ENCODE measurements at regions not wholly inside any gene's neighbourhood (a gene's known extent, or its start where the extent isn't known, plus 50 kb on each side); places are given as distances from the start of the nearest gene placed in this dataset.

DNA sequence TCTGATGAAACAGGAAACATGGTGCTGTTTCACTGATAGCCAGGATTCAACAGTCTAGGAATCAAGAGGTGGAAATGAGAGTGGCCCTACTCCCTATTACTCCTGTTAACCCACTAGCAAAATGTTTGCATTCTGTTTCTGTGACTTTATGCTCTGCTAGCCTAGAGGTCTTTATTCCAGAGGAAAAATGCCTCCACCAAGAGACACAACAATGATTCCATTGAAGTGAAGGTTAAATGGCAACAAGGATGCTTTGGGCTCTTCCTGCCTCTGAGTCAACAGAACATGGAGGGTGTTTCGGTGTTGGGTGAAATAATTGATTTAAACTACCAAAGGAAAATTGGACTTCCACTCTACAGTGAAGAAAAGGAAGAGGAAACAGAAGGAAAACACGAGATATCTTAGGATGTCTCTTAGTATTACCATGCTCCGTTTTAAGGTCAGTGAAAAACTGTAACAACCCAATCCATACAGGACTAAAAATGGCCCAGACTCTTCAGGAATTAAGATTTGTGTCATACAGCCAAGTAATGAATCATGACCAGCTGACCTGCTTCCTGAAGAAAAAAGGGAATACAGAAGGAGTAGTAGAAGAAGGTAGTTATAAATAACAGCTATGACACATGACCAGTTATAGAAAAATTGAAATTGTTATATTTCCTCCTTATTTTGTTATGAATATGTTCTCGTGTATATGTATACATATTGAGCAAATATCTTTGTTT, 1237.8 kb downstream of the NCAM2 start:
- no peak for ATAC-seq
- Mint-ChIP-seq H3K4me3 (no peak overlapping the region), H3K9me3 (peaks cover 15% of the 10 kb centered on the region), H3K4me1 (ENCODE audit: low read depth) (no peaks in the 10 kb centered on the region), H3K36me3 (ENCODE audit: insufficient read depth) (no peaks in the 10 kb centered on the region), H3K27me3 (ENCODE audit: low read depth) (no peaks in the 10 kb centered on the region)
- DNase-seq: no peak

DNA sequence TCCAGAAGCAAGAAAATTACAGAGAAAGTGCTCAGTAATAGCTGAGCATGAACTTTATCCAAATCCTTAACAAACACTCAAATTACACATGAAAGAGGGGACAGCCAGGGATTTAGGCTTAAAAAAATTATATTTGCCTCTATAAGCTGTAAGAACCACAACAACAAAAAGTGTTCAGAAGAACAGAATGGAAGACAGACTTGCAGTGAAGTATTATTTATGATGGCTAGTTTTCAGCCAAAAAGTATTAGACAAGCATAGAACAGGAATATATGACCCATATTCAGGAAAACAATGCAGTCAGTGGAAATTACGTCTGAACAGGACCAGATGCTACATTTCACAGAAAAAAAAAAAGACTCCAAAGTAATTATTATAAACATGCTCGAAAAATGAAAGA, 1246.3 kb downstream of the NCAM2 start:
- Mint-ChIP-seq H3K27me3 (ENCODE audit: low read depth) (no peaks in the 10 kb centered on the region), H3K36me3 (ENCODE audit: insufficient read depth) (no peaks in the 10 kb centered on the region), H3K9me3 (peaks cover 10% of the 10 kb centered on the region), H3K4me1 (ENCODE audit: low read depth) (no peaks in the 10 kb centered on the region), H3K4me3 (no peak overlapping the region)
- no peak for DNase-seq
- ATAC-seq: no peak

DNA sequence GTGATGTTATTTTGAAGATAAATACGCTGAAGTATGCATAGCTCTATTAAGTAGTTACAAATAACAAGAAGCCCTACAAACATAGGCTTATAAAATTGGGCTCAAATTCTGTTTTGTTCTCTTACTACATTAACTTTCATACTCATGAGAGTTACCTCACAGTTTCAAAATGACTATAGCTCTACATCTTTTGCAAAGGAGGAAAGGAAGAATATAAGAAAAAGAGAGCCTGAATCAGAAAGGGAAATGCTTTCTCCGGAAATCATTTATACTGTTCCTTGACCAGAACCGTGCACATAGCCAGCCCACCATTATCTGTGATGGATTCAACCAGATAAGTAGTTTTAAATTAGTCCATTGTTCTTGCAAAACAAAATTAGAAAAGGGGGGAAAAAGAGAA, 1252.1 kb downstream of the NCAM2 start:
- Mint-ChIP-seq H3K27me3 (ENCODE audit: low read depth) (no peaks in the 10 kb centered on the region), H3K36me3 (ENCODE audit: insufficient read depth) (no peaks in the 10 kb centered on the region), H3K9me3 (peaks cover 4% of the 10 kb centered on the region), H3K4me1 (ENCODE audit: low read depth) (no peaks in the 10 kb centered on the region), H3K4me3 (no peak overlapping the region)
- no peak for DNase-seq
- no peak for ATAC-seq

DNA sequence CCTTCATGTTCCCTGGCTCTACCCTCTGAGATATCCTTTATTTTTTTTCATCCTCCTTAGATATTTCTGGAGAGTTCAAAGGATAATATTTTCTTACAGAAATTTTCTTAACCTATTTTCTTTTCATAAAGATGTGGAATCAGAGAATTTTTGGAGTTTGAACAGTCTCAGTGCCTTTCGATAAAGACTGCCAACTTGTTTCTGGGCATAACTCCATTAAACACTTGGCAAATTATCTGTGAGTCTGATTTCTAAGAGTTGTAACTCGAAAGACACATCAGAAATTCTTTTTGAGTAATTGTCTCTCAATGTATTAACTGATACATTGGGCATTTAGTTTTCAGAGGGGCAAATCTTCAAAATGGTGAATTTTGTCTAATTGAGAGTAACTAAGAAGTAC, 1255.6 kb downstream of the NCAM2 start:
- Mint-ChIP-seq H3K4me3 (no peak overlapping the region), H3K27me3 (ENCODE audit: low read depth) (no peaks in the 10 kb centered on the region), H3K9me3 (peaks cover 4% of the 10 kb centered on the region), H3K4me1 (ENCODE audit: low read depth) (no peaks in the 10 kb centered on the region), H3K36me3 (ENCODE audit: insufficient read depth) (no peaks in the 10 kb centered on the region)
- no peak for DNase-seq
- no peak for ATAC-seq

DNA sequence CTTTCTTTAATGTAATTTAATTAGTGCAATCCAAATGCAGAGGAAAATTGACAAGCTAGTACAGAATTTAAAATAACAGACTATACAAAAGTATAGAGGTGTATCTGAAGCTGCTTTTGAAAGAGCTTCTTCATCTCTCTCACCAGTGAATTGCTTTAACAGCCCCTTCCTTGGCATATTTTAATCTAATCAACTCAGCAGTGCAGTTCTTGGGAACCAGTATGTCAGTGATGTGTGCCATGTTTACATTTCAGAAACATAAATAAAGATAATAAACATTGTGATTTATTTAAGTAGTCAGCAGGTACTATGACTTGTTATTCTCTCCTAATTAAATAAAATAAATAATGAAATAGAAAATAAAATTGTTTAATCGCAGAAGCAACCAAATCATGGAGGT, 1260.6 kb downstream of the NCAM2 start:
- no peak for DNase-seq
- no peak for ATAC-seq
- H3K36me3 Mint-ChIP-seq (ENCODE audit: insufficient read depth): no peaks in the 10 kb centered on the region
- H3K4me3 Mint-ChIP-seq: no peak overlapping the region
- H3K4me1 Mint-ChIP-seq (ENCODE audit: low read depth): no peaks in the 10 kb centered on the region
- H3K9me3 Mint-ChIP-seq: peaks cover 8% of the 10 kb centered on the region
- no peaks in the 10 kb centered on the region for H3K27me3 Mint-ChIP-seq (ENCODE audit: low read depth)

DNA sequence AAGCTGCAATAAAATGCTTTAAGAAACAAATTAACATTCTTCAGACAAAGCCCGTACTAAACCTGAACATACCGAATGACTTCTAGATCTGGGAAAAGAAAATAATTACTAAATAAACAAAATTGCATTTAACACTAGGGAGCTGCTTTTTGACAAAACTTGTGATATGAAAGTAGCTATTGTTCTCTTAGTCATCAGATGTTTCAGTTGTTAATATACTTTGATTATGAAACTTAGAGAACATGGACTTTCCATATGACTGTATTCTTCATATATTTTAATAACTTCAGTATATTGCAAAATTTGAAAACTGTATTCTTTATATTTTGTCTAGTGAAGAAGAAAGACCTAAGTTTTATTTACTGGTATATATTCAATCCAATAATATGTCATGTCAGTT, 1262.1 kb downstream of the NCAM2 start:
- Mint-ChIP-seq H3K9me3 (peaks cover 8% of the 10 kb centered on the region), H3K4me3 (no peak overlapping the region), H3K27me3 (ENCODE audit: low read depth) (no peaks in the 10 kb centered on the region), H3K4me1 (ENCODE audit: low read depth) (no peaks in the 10 kb centered on the region), H3K36me3 (ENCODE audit: insufficient read depth) (no peaks in the 10 kb centered on the region)
- no peak for DNase-seq
- ATAC-seq: no peak

DNA sequence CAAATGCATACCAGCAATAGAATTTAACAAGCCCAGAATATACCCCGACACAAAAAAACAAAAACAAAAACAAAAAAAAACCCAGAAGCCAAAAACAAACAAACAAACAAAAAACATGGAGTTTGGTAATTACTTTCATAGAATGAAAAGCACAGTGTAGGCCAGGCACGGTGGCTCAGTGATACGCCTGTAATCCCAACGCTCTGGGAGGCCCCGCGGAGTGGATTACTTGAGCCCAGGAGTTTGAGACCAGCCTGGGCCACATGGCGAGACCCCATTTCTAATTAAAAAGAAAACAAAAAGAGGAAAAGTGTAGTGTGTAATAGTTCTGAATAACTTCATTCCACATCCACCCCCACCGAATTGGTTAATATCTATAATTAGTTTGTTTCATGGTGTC, 1265.7 kb downstream of the NCAM2 start:
- no peaks in the 10 kb centered on the region for H3K36me3 Mint-ChIP-seq (ENCODE audit: insufficient read depth)
- ATAC-seq (no peak), DNase-seq (no peak)
- no peaks in the 10 kb centered on the region for H3K27me3 Mint-ChIP-seq (ENCODE audit: low read depth)
- no peak overlapping the region for H3K4me3 Mint-ChIP-seq
- peaks cover 16% of the 10 kb centered on the region for H3K9me3 Mint-ChIP-seq
- H3K4me1 Mint-ChIP-seq (ENCODE audit: low read depth): no peaks in the 10 kb centered on the region

DNA sequence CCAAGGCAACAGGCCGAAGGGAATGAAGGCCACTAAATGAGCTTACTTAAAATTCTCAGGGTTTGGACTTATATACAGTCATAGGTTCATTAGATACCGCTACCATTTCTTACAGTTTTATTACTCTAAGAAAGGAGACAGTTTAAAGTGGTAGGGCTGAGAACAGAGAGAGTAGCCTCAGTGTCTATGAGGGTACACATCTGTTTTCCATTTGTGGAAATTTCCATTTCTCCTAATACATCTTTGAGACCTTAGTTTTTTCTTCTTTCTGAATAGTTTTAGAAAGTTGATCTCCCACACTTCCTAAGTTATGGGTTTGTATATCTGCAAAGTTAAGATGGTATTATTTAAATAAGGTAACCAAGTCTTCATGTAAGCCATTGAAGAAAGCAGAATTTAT, 1279.1 kb downstream of the NCAM2 start:
- H3K4me1 Mint-ChIP-seq (ENCODE audit: low read depth): no peaks in the 10 kb centered on the region
- no peaks in the 10 kb centered on the region for H3K27me3 Mint-ChIP-seq (ENCODE audit: low read depth)
- H3K9me3 Mint-ChIP-seq: peaks cover 17% of the 10 kb centered on the region
- H3K36me3 Mint-ChIP-seq (ENCODE audit: insufficient read depth): no peaks in the 10 kb centered on the region
- ATAC-seq: no peak
- DNase-seq: no peak
- no peak overlapping the region for H3K4me3 Mint-ChIP-seq

DNA sequence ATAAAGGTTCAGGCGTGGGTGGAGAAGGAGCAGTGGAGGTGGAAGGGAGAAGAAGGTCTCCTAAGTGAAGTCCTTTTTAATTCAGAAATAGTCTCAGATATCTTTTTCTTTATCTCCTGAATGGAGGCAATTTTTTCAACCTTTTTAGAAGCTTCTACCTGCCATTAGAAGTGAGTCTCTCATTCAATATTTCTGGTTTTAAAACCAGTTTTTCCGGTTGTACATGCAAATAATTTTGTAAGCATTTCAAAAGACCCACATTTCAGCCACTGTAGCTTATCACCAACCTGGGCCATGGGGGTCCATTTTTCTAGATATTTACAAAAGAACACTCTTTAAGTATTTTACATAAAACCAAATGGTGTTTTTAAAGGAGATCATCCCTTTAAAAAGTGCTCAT, 1280.2 kb downstream of the NCAM2 start:
- H3K4me1 Mint-ChIP-seq (ENCODE audit: low read depth): no peaks in the 10 kb centered on the region
- no peaks in the 10 kb centered on the region for H3K36me3 Mint-ChIP-seq (ENCODE audit: insufficient read depth)
- no peak for ATAC-seq
- no peak for DNase-seq
- peaks cover 21% of the 10 kb centered on the region for H3K9me3 Mint-ChIP-seq
- H3K4me3 Mint-ChIP-seq: no peak overlapping the region
- no peaks in the 10 kb centered on the region for H3K27me3 Mint-ChIP-seq (ENCODE audit: low read depth)

DNA sequence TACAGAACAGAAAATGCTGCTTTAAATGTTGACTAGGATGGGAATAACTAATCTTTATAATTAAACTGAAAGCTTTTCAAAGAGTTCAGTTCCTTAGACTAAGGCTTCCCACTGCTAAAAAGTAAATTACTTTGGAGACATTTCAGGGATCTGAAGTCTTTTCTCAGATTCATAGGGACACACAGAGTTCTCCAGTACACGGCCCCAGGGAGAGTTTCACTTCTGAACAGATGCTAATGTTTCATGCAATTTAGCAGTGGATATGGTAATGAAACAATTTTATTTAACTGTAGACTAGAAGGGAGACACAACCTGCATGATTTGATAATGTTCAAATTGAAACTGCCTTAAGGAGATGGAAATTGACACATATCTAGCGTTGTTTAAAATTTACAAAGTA, 1282.6 kb downstream of the NCAM2 start:
- ATAC-seq (no peak), DNase-seq (no peak)
- Mint-ChIP-seq H3K4me3 (no peak overlapping the region), H3K9me3 (peaks cover 11% of the 10 kb centered on the region), H3K4me1 (ENCODE audit: low read depth) (no peaks in the 10 kb centered on the region), H3K36me3 (ENCODE audit: insufficient read depth) (no peaks in the 10 kb centered on the region), H3K27me3 (ENCODE audit: low read depth) (no peaks in the 10 kb centered on the region)

DNA sequence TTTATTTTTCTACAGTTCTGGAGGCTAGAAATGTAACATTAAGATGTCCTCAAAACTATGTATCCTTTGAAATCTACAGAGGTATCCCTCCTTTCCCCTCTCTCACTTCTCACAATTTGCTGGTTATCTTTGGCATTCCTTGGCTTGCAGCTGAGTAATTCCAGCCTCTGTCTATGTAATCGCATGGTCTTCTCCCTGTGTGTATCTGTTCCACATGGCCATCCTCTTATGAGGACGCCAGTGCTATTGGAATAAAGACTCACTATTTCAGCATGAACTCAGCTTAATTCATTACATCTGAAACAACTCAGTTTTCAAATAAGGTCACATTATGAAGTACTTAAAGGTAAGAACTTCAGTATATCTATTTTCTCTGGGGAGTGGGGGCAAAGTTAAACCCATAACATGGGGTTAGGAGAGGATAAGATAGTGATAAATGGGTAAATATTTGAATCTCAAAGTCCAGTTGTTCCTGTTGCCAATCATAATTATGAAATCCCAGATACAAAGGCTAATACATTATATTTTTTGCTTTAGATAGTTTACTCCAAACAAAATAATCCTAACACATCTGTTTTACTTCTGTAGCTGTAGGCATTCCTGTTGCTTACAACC, 1290.8 kb downstream of the NCAM2 start:
- Mint-ChIP-seq H3K4me1 (ENCODE audit: low read depth) (no peaks in the 10 kb centered on the region), H3K4me3 (no peak overlapping the region), H3K9me3 (peaks cover 16% of the 10 kb centered on the region), H3K36me3 (ENCODE audit: insufficient read depth) (no peaks in the 10 kb centered on the region), H3K27me3 (ENCODE audit: low read depth) (no peaks in the 10 kb centered on the region)
- no peak for ATAC-seq
- no peak for DNase-seq

DNA sequence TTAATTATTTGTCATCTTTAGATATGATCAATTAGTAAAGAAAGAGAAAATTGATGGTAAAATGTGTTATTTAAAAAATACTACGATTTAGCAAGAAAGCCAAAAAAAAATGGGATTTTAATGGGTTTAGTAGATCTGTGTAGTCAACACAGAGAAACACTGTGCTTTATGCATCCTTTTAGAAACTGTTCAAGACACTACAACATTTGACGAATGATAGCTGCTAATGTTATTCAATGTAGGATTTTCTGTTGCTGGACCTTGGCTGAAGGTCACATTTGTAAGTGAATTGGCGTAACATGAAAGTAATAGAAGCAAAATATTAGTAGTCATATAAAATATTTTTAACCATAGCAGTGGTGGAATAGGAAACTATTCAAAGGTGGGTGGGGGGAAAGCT, 1293.9 kb downstream of the NCAM2 start:
- no peaks in the 10 kb centered on the region for H3K27me3 Mint-ChIP-seq (ENCODE audit: low read depth)
- no peaks in the 10 kb centered on the region for H3K36me3 Mint-ChIP-seq (ENCODE audit: insufficient read depth)
- no peaks in the 10 kb centered on the region for H3K4me1 Mint-ChIP-seq (ENCODE audit: low read depth)
- H3K9me3 Mint-ChIP-seq: peaks cover 3% of the 10 kb centered on the region
- ATAC-seq (no peak), DNase-seq (no peak)
- no peak overlapping the region for H3K4me3 Mint-ChIP-seq

DNA sequence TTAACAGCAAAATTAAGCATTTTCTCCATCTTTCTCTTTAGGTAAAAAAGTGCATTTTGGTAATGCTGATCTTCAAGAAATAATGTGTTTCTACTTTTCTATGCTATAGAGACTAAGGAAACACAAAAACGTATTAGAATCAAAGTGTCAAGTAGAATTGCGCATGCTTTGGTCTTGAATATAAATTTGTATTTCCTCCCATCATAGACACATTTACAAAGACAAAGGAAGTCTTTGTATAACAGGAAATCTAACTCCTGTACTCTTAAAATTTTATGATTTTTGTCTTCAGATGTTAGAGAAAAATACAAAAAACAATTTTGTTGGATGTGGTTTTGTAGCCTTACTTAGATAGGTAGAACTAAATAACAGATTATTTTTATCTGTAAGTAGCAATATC, 1299.4 kb downstream of the NCAM2 start:
- H3K9me3 Mint-ChIP-seq: peaks cover 13% of the 10 kb centered on the region
- no peaks in the 10 kb centered on the region for H3K27me3 Mint-ChIP-seq (ENCODE audit: low read depth)
- ATAC-seq: no peak
- no peaks in the 10 kb centered on the region for H3K36me3 Mint-ChIP-seq (ENCODE audit: insufficient read depth)
- no peak for DNase-seq
- no peaks in the 10 kb centered on the region for H3K4me1 Mint-ChIP-seq (ENCODE audit: low read depth)
- H3K4me3 Mint-ChIP-seq: no peak overlapping the region

DNA sequence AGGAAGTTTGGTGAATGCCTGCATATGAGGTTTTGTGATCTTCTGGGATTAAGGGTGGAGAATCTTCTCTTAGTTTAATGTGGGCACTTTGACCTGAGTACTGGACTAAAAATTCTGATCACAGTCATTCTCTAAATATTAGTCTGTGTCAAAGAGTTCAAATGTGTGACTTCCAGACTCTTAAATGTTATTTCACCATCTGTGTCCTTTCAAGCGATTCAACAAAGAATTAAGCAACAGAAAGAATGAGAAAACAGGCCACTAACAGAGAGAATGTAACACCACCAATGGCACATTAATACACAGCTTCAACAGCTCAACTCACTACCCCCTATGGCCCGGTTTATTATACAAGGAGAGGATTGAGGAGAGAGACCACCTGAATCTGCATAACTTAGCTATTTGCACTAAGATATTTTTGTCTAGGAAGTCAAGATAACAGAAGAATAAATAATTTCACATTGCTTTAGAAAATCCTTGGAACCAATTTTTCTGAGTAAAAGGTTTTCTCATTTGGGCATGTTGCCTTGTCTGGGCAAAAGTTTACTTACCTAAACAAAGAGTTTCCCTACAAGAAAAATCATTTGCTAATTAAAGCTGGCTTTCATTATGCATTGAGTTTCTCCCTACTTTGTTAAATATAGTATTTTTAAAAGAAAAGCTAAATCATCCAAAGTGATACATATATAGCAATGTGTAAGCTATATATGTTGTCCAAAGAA, 1313.7 kb downstream of the NCAM2 start:
- no peak for DNase-seq

DNA sequence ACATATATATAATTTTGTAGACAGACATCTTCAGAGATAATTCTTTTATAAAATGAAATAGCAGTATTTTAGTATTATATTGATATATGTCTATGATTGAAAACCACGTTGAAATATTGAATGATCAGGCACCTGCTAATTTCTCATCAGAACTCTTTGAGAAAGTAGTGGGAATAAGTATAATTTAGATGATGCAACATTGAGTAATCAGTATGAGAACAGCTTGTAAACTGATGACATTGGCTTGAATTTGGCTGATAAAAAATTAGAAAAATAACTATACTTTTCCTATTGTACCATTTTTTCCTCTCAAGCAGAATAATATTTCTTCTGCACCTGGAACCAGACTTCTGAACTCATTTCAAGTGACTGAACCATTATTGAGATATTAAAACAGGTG, 1316.8 kb downstream of the NCAM2 start:
- DNase-seq: no peak
- ATAC-seq: no peak
- no peak overlapping the region for H3K4me3 Mint-ChIP-seq
- H3K27me3 Mint-ChIP-seq (ENCODE audit: low read depth): no peaks in the 10 kb centered on the region
- H3K4me1 Mint-ChIP-seq (ENCODE audit: low read depth): no peaks in the 10 kb centered on the region
- H3K36me3 Mint-ChIP-seq (ENCODE audit: insufficient read depth): no peaks in the 10 kb centered on the region
- peaks cover 8% of the 10 kb centered on the region for H3K9me3 Mint-ChIP-seq

More for the DNA sequence above, 1313.7 kb downstream of the NCAM2 start:
- Mint-ChIP-seq H3K4me1 (ENCODE audit: low read depth) (no peaks in the 10 kb centered on the region), H3K36me3 (ENCODE audit: insufficient read depth) (no peaks in the 10 kb centered on the region), H3K9me3 (peaks cover 13% of the 10 kb centered on the region), H3K4me3 (no peak overlapping the region), H3K27me3 (ENCODE audit: low read depth) (no peaks in the 10 kb centered on the region)
- ATAC-seq: no peak

Measured in activated T-cell treated with anti-CD3 and anti-CD28 coated beads, Interleukin-2, amount 50 U/mL, for 4 hours (primary cell).